Ishikawa (cell line): ENCODE measurements at regions not wholly inside any gene's neighbourhood (a gene's known extent, or its start where the extent isn't known, plus 50 kb on each side); places are given as distances from the start of the nearest gene placed in this dataset.

ENCODE experiments used
- CEBPB ChIP-seq: IDR thresholded peaks from 2 replicates; pipeline ENCODE4 v1.6.1; 2012
- CREB1 ChIP-seq: IDR thresholded peaks from 2 replicates; pipeline ENCODE4 v1.6.1; 2012; ENCODE audit warnings: low read depth
- EGR1 ChIP-seq: IDR thresholded peaks from 2 replicates; pipeline ENCODE4 v1.6.1; 2012
- EP300 ChIP-seq: IDR thresholded peaks from 2 replicates; pipeline ENCODE4 v1.6.1; 2012; ENCODE audit warnings: borderline replicate concordance
- FOXM1 ChIP-seq: IDR thresholded peaks from 2 replicates; pipeline ENCODE4 v1.6.1; 2012; ENCODE audit warnings: low read depth, borderline replicate concordance
- RAD21 ChIP-seq: IDR thresholded peaks from 2 replicates; pipeline ENCODE4 v1.6.1; 2012; ENCODE audit warnings: low read depth
- TAF1 ChIP-seq: IDR thresholded peaks from 2 replicates; pipeline ENCODE4 v1.6.1; 2012; ENCODE audit warnings: low read depth, mild to moderate bottlenecking
- TCF12 ChIP-seq: IDR thresholded peaks from 2 replicates; pipeline ENCODE4 v1.6.1; 2012; ENCODE audit warnings: low read depth
- TEAD4 ChIP-seq: IDR thresholded peaks from 2 replicates; pipeline ENCODE4 v1.6.1; 2012
- YY1 ChIP-seq: IDR thresholded peaks from 2 replicates; pipeline ENCODE4 v1.6.1; 2012; ENCODE audit warnings: low read depth
- ZBTB7A ChIP-seq: IDR thresholded peaks from 2 replicates; pipeline ENCODE4 v1.6.1; 2012; ENCODE audit warnings: low read depth
- TF ChIP-seq, protein P1 (sequence below): IDR thresholded peaks from 2 replicates; pipeline ENCODE4 v1.6.1; 2012; ENCODE audit warnings: low read depth, mild to moderate bottlenecking
- TF ChIP-seq, protein P2 (sequence below): IDR thresholded peaks from 2 replicates; pipeline ENCODE4 v1.6.1; 2012

DNA sequence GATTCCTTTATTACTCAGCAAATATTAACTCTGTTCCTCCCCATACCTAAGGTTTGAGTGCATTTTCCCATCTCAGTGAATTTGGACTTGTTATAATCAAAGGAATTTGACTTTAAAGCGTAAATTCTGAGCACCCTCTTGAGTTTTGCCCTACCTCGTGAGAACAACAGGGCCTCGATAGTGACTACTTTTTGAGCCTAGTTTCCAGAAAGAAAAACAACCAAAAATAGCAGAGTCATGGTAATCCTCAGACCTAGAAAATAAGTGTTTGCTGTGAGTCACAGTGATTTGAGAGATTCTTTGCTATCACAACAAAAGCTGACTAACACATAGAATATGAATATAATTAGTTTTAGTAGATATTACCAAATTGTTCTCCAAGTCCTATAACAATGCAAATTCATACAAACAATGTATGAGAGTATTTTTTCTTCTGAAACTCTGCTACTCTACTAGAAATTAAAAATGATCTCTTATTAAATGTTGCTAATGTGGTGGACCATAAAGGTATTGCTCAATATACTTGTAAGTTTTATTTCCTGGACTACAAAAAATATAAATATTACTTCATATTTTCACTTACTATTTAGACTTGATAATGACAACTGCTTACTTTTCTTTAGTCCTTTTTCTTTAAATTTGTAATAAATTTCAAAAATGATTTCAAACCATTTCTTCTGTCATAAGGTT lies 759.7 kb downstream of the BRINP1 start:
- TF ChIP-seq, protein P1, sequence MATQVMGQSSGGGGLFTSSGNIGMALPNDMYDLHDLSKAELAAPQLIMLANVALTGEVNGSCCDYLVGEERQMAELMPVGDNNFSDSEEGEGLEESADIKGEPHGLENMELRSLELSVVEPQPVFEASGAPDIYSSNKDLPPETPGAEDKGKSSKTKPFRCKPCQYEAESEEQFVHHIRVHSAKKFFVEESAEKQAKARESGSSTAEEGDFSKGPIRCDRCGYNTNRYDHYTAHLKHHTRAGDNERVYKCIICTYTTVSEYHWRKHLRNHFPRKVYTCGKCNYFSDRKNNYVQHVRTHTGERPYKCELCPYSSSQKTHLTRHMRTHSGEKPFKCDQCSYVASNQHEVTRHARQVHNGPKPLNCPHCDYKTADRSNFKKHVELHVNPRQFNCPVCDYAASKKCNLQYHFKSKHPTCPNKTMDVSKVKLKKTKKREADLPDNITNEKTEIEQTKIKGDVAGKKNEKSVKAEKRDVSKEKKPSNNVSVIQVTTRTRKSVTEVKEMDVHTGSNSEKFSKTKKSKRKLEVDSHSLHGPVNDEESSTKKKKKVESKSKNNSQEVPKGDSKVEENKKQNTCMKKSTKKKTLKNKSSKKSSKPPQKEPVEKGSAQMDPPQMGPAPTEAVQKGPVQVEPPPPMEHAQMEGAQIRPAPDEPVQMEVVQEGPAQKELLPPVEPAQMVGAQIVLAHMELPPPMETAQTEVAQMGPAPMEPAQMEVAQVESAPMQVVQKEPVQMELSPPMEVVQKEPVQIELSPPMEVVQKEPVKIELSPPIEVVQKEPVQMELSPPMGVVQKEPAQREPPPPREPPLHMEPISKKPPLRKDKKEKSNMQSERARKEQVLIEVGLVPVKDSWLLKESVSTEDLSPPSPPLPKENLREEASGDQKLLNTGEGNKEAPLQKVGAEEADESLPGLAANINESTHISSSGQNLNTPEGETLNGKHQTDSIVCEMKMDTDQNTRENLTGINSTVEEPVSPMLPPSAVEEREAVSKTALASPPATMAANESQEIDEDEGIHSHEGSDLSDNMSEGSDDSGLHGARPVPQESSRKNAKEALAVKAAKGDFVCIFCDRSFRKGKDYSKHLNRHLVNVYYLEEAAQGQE, result no peak
- no peak for TF ChIP-seq CREB1
- TF ChIP-seq RAD21, result no peak
- TF ChIP-seq, protein P2, sequence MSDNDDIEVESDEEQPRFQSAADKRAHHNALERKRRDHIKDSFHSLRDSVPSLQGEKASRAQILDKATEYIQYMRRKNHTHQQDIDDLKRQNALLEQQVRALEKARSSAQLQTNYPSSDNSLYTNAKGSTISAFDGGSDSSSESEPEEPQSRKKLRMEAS, result no peak
- no peak for TF ChIP-seq EP300
- TF ChIP-seq CEBPB, result no peak
- TF ChIP-seq TCF12, result no peak
- TF ChIP-seq ZBTB7A, result no peak
- no peak for TF ChIP-seq FOXM1
- no peak for TF ChIP-seq EGR1
- TF ChIP-seq TAF1, result no peak
- no peak for TF ChIP-seq TEAD4
- no peak for TF ChIP-seq YY1
